Mucosa of rectum (tissue), 2 donors: ENCODE measurements at regions not wholly inside any gene's neighbourhood (a gene's known extent, or its start where the extent isn't known, plus 50 kb on each side); places are given as distances from the start of the nearest gene placed in this dataset.

Experiments
- H3K27ac ChIP-seq, 2 donors: one replicate each; pipeline ENCODE4 v1.7.0; 2013; ENCODE audit warnings: inconsistent platforms in 2 of 2, low read depth in 2 of 2, low read length in 2 of 2
- H3K27me3 ChIP-seq, 2 donors: one replicate each; pipeline ENCODE4 v1.7.0; 2013; ENCODE audit warnings: low read length in 2 of 2; ENCODE audit not compliant: control insufficient read depth in 2 of 2, insufficient read depth in 2 of 2
- H3K36me3 ChIP-seq, 2 donors: one replicate each; pipeline ENCODE4 v1.7.0; 2013; ENCODE audit warnings: low read length in 2 of 2; ENCODE audit not compliant: control insufficient read depth in 2 of 2, insufficient read depth in 2 of 2
- H3K4me1 ChIP-seq, 2 donors: one replicate each; pipeline ENCODE4 v1.7.0; 2013; ENCODE audit warnings: low read length in 2 of 2, mild to moderate bottlenecking in 1 of 2; ENCODE audit not compliant: control insufficient read depth in 2 of 2, insufficient read depth in 2 of 2
- H3K4me3 ChIP-seq, 2 donors: one replicate each; pipeline ENCODE4 v1.7.0; 2013; ENCODE audit warnings: low read length in 2 of 2
- H3K9ac ChIP-seq, 2 donors: one replicate each; pipeline ENCODE4 v1.7.0; 2013; ENCODE audit warnings: low read length in 2 of 2, low read depth in 1 of 2, mild to moderate bottlenecking in 1 of 2
- H3K9me3 ChIP-seq, 2 donors: one replicate each; pipeline ENCODE4 v1.7.0; 2013; ENCODE audit warnings: low read length in 2 of 2; ENCODE audit not compliant: control insufficient read depth in 2 of 2
- donor health status: healthy.
- donor health status: Normal muscosa, but diverticular disease.

GRCh38 chr6:91482498-91482897, 895.6 kb upstream of the MAP3K7 start:
- H3K36me3 ChIP-seq, result no peaks in the 10 kb centered on the region
- H3K27me3 ChIP-seq, result no peaks in the 10 kb centered on the region
- peaks cover 4 to 5% of the 10 kb centered on the region in 2 donors for H3K4me1 ChIP-seq

GRCh38 chr6:91480402-91480801, 893.5 kb upstream of the MAP3K7 start:
- Histone ChIP-seq H3K9ac (no peak overlapping the region), H3K27ac (no peak overlapping the region), H3K4me3 (no peak overlapping the region), H3K27me3 (no peaks in the 10 kb centered on the region), H3K36me3 (no peaks in the 10 kb centered on the region), H3K4me1 (peaks cover 5 to 7% of the 10 kb centered on the region in 2 donors), H3K9me3 (no peaks in the 10 kb centered on the region)

More at GRCh38 chr6:91482498-91482897, 895.6 kb upstream of the MAP3K7 start:
- H3K4me3 ChIP-seq, result no peak overlapping the region
- no peak overlapping the region for H3K27ac ChIP-seq
- H3K9ac ChIP-seq, result no peak overlapping the region
- no peaks in the 10 kb centered on the region for H3K9me3 ChIP-seq

GRCh38 chr6:91477688-91478087, 890.8 kb upstream of the MAP3K7 start:
- Histone ChIP-seq H3K27me3 (no peaks in the 10 kb centered on the region), H3K4me3 (no peak overlapping the region), H3K9me3 (no peaks in the 10 kb centered on the region)

GRCh38 chr6:91476000-91476399, 889.1 kb upstream of the MAP3K7 start:
- H3K27ac ChIP-seq, result no peak overlapping the region
- H3K4me1 ChIP-seq, result peaks cover 5 to 6% of the 10 kb centered on the region in 2 donors
- H3K36me3 ChIP-seq, result no peaks in the 10 kb centered on the region
- no peaks in the 10 kb centered on the region for H3K27me3 ChIP-seq
- no peaks in the 10 kb centered on the region for H3K9me3 ChIP-seq
- no peak overlapping the region for H3K9ac ChIP-seq
- H3K4me3 ChIP-seq, result no peak overlapping the region

More at GRCh38 chr6:91477688-91478087, 890.8 kb upstream of the MAP3K7 start:
- Histone ChIP-seq H3K36me3 (no peaks in the 10 kb centered on the region), H3K9ac (no peak overlapping the region), H3K4me1 (peaks cover 5 to 7% of the 10 kb centered on the region in 2 donors), H3K27ac (no peak overlapping the region)

GRCh38 chr6:91465393-91465792, 878.5 kb upstream of the MAP3K7 start:
- no peak overlapping the region for H3K4me3 ChIP-seq
- no peaks in the 10 kb centered on the region for H3K9me3 ChIP-seq
- no peaks in the 10 kb centered on the region for H3K4me1 ChIP-seq
- no peaks in the 10 kb centered on the region for H3K36me3 ChIP-seq
- H3K27ac ChIP-seq, result no peak overlapping the region
- no peaks in the 10 kb centered on the region for H3K27me3 ChIP-seq
- no peak overlapping the region for H3K9ac ChIP-seq

GRCh38 chr6:91464718-91465117, 877.8 kb upstream of the MAP3K7 start:
- H3K4me1 ChIP-seq, result no peaks in the 10 kb centered on the region
- H3K27ac ChIP-seq, result no peak overlapping the region
- no peak overlapping the region for H3K9ac ChIP-seq
- no peaks in the 10 kb centered on the region for H3K27me3 ChIP-seq
- H3K36me3 ChIP-seq, result no peaks in the 10 kb centered on the region
- no peak overlapping the region for H3K4me3 ChIP-seq
- no peaks in the 10 kb centered on the region for H3K9me3 ChIP-seq

- Histone ChIP-seq H3K27ac (no peak overlapping the region), H3K27me3 (no peaks in the 10 kb centered on the region), H3K36me3 (no peaks in the 10 kb centered on the region), H3K4me1 (no peaks in the 10 kb centered on the region), H3K4me3 (no peak overlapping the region), H3K9me3 (no peaks in the 10 kb centered on the region), H3K9ac (no peak overlapping the region)
Observed at GRCh38 chr6:91464201-91464600, 877.3 kb upstream of the MAP3K7 start.

- no peaks in the 10 kb centered on the region for H3K36me3 ChIP-seq
- H3K9ac ChIP-seq, result no peak overlapping the region
- no peaks in the 10 kb centered on the region for H3K27me3 ChIP-seq
- no peaks in the 10 kb centered on the region for H3K4me1 ChIP-seq
- no peak overlapping the region for H3K27ac ChIP-seq
- H3K9me3 ChIP-seq, result no peaks in the 10 kb centered on the region
- no peak overlapping the region for H3K4me3 ChIP-seq
Observed at GRCh38 chr6:91462241-91462640, 875.4 kb upstream of the MAP3K7 start.

- Histone ChIP-seq H3K9ac (no peak overlapping the region), H3K4me3 (no peak overlapping the region), H3K9me3 (no peaks in the 10 kb centered on the region), H3K27me3 (no peaks in the 10 kb centered on the region), H3K4me1 (no peaks in the 10 kb centered on the region), H3K36me3 (no peaks in the 10 kb centered on the region), H3K27ac (no peak overlapping the region)
Observed at GRCh38 chr6:91453224-91453878, 866.5 kb upstream of the MAP3K7 start.

GRCh38 chr6:91449539-91449938, 862.7 kb upstream of the MAP3K7 start:
- no peak overlapping the region for H3K27ac ChIP-seq
- H3K36me3 ChIP-seq, result no peaks in the 10 kb centered on the region
- no peak overlapping the region for H3K9ac ChIP-seq
- no peak overlapping the region for H3K4me3 ChIP-seq
- H3K9me3 ChIP-seq, result no peaks in the 10 kb centered on the region
- no peaks in the 10 kb centered on the region for H3K4me1 ChIP-seq
- no peaks in the 10 kb centered on the region for H3K27me3 ChIP-seq
